ENCODE measurements at regions not wholly inside any gene's neighbourhood (a gene's known extent, or its start where the extent isn't known, plus 50 kb on each side); places are given as distances from the start of the nearest gene placed in this dataset.

DNA sequence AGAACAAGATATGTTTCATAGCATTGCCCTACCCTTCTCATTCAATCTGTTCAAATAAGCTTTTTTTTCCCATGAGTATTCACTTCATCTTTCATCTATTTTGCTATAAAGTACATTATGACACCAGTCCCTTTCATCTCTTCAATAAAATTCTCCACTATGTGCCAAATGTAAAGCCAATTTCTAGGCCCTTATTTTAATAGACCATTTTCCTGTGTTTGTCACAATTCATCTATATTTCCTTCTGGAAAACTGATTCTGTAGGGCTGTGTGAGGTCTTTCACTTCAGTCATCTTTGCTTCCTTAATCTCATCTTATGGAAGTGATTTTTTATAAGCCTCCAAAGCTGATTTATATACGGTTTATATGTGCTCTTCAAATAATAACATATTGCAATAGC is 992.4 kb upstream of the EYS start:
- no TSS peak for BruUV-seq (replicated peaks)
- ChIA-PET CTCF (no interaction called here), POLR2A (ENCODE audit: unreplicated experiment) (interaction anchor here (0.6 kb wide), 1 partner anchor 140 kb away, joined by 6 read pairs; no protein-coding TSS in a partner anchor)
- no peaks in the 10 kb centered on the region for H3K9me3 ChIP-seq (ENCODE audit: insufficient read depth, low read depth)
- no peaks in the 10 kb centered on the region for H3K79me2 ChIP-seq (ENCODE audit: low read depth)
- no peak for DNase-seq
- H2AFZ ChIP-seq = no peak overlapping the region
- H3K4me1 ChIP-seq (replicated peaks; ENCODE audit: insufficient read depth) = no peaks in the 10 kb centered on the region
- no peaks in the 10 kb centered on the region for H3F3A ChIP-seq (ENCODE audit: insufficient read depth, low read depth)
- H3K27ac ChIP-seq = no peak overlapping the region
- H3K4me3 ChIP-seq = no peak overlapping the region
- no peak overlapping the region for H3K4me2 ChIP-seq
- no peak for TF ChIP-seq EZH2 (IDR thresholded peaks at IDR 0.05; ENCODE audit: low read depth)
- TF ChIP-seq, protein P1, sequence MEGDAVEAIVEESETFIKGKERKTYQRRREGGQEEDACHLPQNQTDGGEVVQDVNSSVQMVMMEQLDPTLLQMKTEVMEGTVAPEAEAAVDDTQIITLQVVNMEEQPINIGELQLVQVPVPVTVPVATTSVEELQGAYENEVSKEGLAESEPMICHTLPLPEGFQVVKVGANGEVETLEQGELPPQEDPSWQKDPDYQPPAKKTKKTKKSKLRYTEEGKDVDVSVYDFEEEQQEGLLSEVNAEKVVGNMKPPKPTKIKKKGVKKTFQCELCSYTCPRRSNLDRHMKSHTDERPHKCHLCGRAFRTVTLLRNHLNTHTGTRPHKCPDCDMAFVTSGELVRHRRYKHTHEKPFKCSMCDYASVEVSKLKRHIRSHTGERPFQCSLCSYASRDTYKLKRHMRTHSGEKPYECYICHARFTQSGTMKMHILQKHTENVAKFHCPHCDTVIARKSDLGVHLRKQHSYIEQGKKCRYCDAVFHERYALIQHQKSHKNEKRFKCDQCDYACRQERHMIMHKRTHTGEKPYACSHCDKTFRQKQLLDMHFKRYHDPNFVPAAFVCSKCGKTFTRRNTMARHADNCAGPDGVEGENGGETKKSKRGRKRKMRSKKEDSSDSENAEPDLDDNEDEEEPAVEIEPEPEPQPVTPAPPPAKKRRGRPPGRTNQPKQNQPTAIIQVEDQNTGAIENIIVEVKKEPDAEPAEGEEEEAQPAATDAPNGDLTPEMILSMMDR (conservative IDR thresholded peaks at IDR 0.05) = no peak
- H3K27me3 ChIP-seq (ENCODE audit: insufficient read depth, low read depth) = 0 out of 2 replicates have a peak, but pooled peaks cover 8% of the 10 kb centered on the region
- intact Hi-C loops (cut with micrococcal nuclease; ENCODE audit: unreplicated experiment) = no loop called here
- no peaks in the 10 kb centered on the region for H3K36me3 ChIP-seq (ENCODE audit: low read depth)
- no peaks in the 10 kb centered on the region for H3K9me2 ChIP-seq (ENCODE audit: insufficient read depth)
- no peaks in the 10 kb centered on the region for H4K20me1 ChIP-seq (ENCODE audit: insufficient read depth)

DNA sequence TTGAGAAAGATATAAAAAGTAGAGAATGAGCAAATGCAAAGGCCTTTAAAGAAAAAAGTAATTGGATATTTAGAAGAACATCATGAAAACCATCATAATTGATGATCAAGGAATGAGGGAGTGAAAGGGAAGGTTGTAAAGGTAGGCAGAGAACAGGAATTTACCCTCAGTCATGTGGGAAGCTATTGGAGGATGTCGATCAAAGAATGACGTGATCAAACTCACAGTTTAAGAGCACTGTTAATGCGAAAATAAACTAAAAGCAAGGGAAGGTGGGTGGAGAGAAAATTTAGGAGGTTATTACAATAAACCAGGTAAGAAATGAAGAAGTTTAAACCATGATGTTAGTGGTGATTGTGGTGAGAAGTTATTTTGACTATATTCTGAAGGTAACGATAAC is 982.6 kb upstream of the EYS start:
- Histone ChIP-seq H3K9me3 (ENCODE audit: insufficient read depth, low read depth) (no peaks in the 10 kb centered on the region), H2AFZ (no peak overlapping the region), H3K4me2 (no peak overlapping the region), H4K20me1 (ENCODE audit: insufficient read depth) (no peaks in the 10 kb centered on the region), H3K4me3 (no peak overlapping the region), H3K79me2 (ENCODE audit: low read depth) (no peaks in the 10 kb centered on the region), H3K36me3 (ENCODE audit: low read depth) (no peaks in the 10 kb centered on the region), H3F3A (ENCODE audit: insufficient read depth, low read depth) (no peaks in the 10 kb centered on the region), H3K9me2 (ENCODE audit: insufficient read depth) (no peaks in the 10 kb centered on the region), H3K27me3 (ENCODE audit: insufficient read depth, low read depth) (no peaks in the 10 kb centered on the region), H3K27ac (no peak overlapping the region), H3K4me1 (replicated peaks; ENCODE audit: insufficient read depth) (no peaks in the 10 kb centered on the region)
- ChIA-PET POLR2A (ENCODE audit: unreplicated experiment) (no interaction called here), CTCF (no interaction called here)
- no peak for DNase-seq
- TF ChIP-seq EZH2 (IDR thresholded peaks at IDR 0.05; ENCODE audit: low read depth) = no peak
- TF ChIP-seq, protein P1 (conservative IDR thresholded peaks at IDR 0.05) = no peak
- intact Hi-C loops (cut with micrococcal nuclease; ENCODE audit: unreplicated experiment) = no loop called here
- no TSS peak for BruUV-seq (replicated peaks)

DNA sequence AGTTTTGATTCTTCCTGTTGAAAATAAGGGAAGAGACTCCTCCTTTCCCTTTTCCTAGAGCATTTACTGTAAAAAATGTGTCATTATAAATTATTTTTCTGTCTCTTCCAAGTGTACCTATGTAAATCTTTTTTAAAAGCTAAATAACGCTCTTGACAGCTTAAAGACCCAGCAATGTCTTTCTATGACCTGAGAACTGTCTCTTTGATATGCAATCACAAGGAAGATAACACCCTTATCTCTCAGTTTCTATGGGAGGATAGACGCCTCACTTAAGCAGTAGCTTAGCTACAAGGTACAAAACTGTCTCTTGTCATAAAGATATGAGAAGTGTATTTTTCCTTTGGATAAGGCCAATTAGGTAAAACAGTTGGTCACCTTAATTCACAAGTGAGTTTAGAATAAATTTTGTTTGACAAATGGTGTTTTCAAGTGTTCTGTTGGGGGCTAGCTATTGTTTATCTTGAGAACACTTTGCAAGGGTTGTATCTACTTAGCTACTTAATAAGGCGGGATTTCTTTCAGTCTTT is 980.6 kb upstream of the EYS start:
- Histone ChIP-seq H3K4me1 (replicated peaks; ENCODE audit: insufficient read depth) (no peaks in the 10 kb centered on the region), H3K9me2 (ENCODE audit: insufficient read depth) (no peaks in the 10 kb centered on the region; the same call in 1 of the 2 replicates), H4K20me1 (ENCODE audit: insufficient read depth) (no peaks in the 10 kb centered on the region), H3K9me3 (ENCODE audit: insufficient read depth, low read depth) (no peaks in the 10 kb centered on the region), H3K27me3 (ENCODE audit: insufficient read depth, low read depth) (no peaks in the 10 kb centered on the region), H2AFZ (no peak overlapping the region), H3K36me3 (ENCODE audit: low read depth) (no peaks in the 10 kb centered on the region), H3K4me3 (no peak overlapping the region), H3K27ac (no peak overlapping the region), H3K4me2 (no peak overlapping the region), H3K79me2 (ENCODE audit: low read depth) (no peaks in the 10 kb centered on the region), H3F3A (ENCODE audit: insufficient read depth, low read depth) (no peaks in the 10 kb centered on the region)
- intact Hi-C loops (cut with micrococcal nuclease; ENCODE audit: unreplicated experiment) = no loop called here
- TF ChIP-seq, protein P1 (conservative IDR thresholded peaks at IDR 0.05) = no peak
- TF ChIP-seq EZH2 (IDR thresholded peaks at IDR 0.05; ENCODE audit: low read depth) = no peak
- POLR2A ChIA-PET (ENCODE audit: unreplicated experiment) = no interaction called here
- CTCF ChIA-PET = no interaction called here
- BruUV-seq (replicated peaks) = no TSS peak
- DNase-seq = no peak

Measured in PC-9 (cell line).